Sigmoid colon (tissue), 3 donors: ENCODE measurements at regions not wholly inside any gene's neighbourhood (a gene's known extent, or its start where the extent isn't known, plus 50 kb on each side); places are given as distances from the start of the nearest gene placed in this dataset.

ENCODE experiments used
- POLR2A ChIP-seq, 2 donors: fragments of 450-650 bp; IDR thresholded peaks; one replicate each; pipeline ENCODE4 v1.6.1; 2016; ENCODE audit warnings: antibody characterized with exemption in 2 of 2, mild to moderate bottlenecking in 2 of 2, moderate library complexity in 2 of 2
- TF ChIP-seq, protein P1 (sequence below), 4 experiments: fragments of 450-650 bp in 3 of 4; fragments of 200-600 bp in 1 of 4; IDR thresholded peaks; one replicate each; pipeline ENCODE4 v1.5.1; 2016 to 2019; ENCODE audit warnings: antibody characterized with exemption in 4 of 4, mild to moderate bottlenecking in 3 of 4, moderate library complexity in 2 of 4

DNA sequence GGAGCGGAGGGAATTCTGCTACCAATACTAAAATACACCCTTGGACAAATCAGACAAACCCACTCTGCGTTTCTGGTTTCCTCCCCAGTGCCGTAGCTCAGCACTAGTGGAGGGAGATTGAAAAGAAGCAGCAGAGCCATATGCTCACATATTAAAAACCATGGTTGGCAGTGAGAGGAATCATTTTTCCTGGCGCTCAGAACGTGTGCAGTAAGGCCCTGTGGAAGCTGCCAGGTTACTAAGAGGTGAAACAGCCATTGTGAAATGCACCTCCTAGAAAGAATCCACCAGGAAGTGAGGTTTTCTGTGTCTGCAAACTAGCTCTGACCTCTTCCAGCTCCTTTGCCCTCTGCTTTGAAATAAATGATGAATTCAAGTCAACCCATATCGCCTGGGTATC lies 177.2 kb downstream of the ERCC6L2 start:
- TF ChIP-seq, protein P1, sequence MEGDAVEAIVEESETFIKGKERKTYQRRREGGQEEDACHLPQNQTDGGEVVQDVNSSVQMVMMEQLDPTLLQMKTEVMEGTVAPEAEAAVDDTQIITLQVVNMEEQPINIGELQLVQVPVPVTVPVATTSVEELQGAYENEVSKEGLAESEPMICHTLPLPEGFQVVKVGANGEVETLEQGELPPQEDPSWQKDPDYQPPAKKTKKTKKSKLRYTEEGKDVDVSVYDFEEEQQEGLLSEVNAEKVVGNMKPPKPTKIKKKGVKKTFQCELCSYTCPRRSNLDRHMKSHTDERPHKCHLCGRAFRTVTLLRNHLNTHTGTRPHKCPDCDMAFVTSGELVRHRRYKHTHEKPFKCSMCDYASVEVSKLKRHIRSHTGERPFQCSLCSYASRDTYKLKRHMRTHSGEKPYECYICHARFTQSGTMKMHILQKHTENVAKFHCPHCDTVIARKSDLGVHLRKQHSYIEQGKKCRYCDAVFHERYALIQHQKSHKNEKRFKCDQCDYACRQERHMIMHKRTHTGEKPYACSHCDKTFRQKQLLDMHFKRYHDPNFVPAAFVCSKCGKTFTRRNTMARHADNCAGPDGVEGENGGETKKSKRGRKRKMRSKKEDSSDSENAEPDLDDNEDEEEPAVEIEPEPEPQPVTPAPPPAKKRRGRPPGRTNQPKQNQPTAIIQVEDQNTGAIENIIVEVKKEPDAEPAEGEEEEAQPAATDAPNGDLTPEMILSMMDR (IDR thresholded peaks at IDR 0.05) = no peak
- no peak for TF ChIP-seq POLR2A (IDR thresholded peaks at IDR 0.05)
